ENCODE measurements at regions not wholly inside any gene's neighbourhood (a gene's known extent, or its start where the extent isn't known, plus 50 kb on each side); places are given as distances from the start of the nearest gene placed in this dataset.

DNA sequence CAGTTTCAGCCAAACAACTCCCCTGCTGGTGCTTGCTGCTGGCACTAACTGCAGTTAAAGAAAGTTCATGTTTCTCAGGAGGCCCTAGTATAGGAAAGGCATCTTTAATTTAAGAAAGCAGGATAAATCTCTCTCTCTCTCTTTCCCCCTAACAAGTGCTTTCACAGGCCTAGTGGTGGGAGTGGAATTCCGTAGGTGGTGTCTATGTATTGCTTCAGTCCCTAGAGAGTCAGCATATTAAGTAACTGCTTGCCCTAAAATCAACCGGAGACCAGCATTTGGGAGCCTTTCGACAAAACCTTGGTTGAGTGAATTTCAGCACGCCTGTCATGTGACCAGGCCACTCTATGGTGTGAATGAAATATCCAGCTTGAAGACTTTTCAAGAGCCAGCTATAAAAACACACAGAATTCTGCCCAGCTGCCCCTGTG is 169.2 kb upstream of the TGFBR2 start:
- POLR2A ChIA-PET, result no interaction called here
- TF ChIP-seq, protein P1, sequence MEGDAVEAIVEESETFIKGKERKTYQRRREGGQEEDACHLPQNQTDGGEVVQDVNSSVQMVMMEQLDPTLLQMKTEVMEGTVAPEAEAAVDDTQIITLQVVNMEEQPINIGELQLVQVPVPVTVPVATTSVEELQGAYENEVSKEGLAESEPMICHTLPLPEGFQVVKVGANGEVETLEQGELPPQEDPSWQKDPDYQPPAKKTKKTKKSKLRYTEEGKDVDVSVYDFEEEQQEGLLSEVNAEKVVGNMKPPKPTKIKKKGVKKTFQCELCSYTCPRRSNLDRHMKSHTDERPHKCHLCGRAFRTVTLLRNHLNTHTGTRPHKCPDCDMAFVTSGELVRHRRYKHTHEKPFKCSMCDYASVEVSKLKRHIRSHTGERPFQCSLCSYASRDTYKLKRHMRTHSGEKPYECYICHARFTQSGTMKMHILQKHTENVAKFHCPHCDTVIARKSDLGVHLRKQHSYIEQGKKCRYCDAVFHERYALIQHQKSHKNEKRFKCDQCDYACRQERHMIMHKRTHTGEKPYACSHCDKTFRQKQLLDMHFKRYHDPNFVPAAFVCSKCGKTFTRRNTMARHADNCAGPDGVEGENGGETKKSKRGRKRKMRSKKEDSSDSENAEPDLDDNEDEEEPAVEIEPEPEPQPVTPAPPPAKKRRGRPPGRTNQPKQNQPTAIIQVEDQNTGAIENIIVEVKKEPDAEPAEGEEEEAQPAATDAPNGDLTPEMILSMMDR (IDR thresholded peaks at IDR 0.05; ENCODE audit: insufficient read depth in 1 of 2, low read depth in 1 of 2, low read length in 1 of 2, severe bottlenecking in 1 of 2, unreplicated experiment in 1 of 2), result no peak
- Mint-ChIP-seq H3K27me3 (ENCODE audit: insufficient read depth, unreplicated experiment) (no peaks in the 10 kb centered on the region), H3K27ac (ENCODE audit: unreplicated experiment) (no peak overlapping the region), H3K36me3 (ENCODE audit: insufficient read depth, unreplicated experiment) (no peaks in the 10 kb centered on the region), H3K4me3 (ENCODE audit: unreplicated experiment) (no peak overlapping the region), H3K4me1 (ENCODE audit: low read depth, unreplicated experiment) (peaks cover 21% of the 10 kb centered on the region), H3K9me3 (ENCODE audit: unreplicated experiment) (peaks cover 5% of the 10 kb centered on the region)
- H3K4me3 ChIP-seq (ENCODE audit: low read depth, low read length), result no peak overlapping the region
- no peaks in the 10 kb centered on the region for H3K27me3 ChIP-seq (replicated peaks; ENCODE audit: control insufficient read depth, insufficient read depth, low read length)
- H3K4me1 ChIP-seq, result peaks cover 16% of the 10 kb centered on the region
- CTCF ChIA-PET, result no interaction called here
- H3K9me3 ChIP-seq, result no peaks in the 10 kb centered on the region
- intact Hi-C loops (cut with micrococcal nuclease; ENCODE audit: unreplicated experiment), result loop anchor here (5.0 kb wide), 1 partner anchor 120 kb away; no protein-coding TSS in a partner anchor
- H3K36me3 ChIP-seq (ENCODE audit: control insufficient read depth, insufficient read depth, low read length), result no peaks in the 10 kb centered on the region
- BruUV-seq (replicated peaks), result no TSS peak
- DNase-seq, result no peak

DNA sequence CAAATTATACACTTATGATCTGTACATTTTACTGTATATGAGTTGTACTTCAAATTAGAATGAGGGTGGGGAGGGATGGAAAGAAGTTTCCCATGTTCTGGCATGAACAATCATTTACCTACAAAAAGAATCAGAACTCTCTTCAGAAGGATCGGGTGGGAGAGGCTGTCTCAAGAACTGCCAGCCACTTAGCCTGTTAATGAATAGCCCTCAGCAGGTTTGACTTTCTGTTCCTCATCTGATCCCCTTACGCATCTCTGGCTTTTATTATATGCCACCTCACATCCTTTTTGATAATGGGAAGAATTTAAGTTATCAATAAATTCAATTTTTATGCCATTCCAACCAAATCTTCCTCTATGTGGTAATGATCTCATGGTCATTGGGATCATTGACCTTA is 168.3 kb upstream of the TGFBR2 start:
- H3K4me3 ChIP-seq (ENCODE audit: low read depth, low read length), result no peak overlapping the region
- peaks cover 14% of the 10 kb centered on the region for H3K9me3 Mint-ChIP-seq (ENCODE audit: unreplicated experiment)
- no peak overlapping the region for H3K4me3 Mint-ChIP-seq (ENCODE audit: unreplicated experiment)
- DNase-seq, result no peak
- CTCF ChIA-PET, result no interaction called here
- peaks cover 21% of the 10 kb centered on the region for H3K4me1 Mint-ChIP-seq (ENCODE audit: low read depth, unreplicated experiment)
- H3K27me3 ChIP-seq (replicated peaks; ENCODE audit: control insufficient read depth, insufficient read depth, low read length), result no peaks in the 10 kb centered on the region
- no TSS peak for BruUV-seq (replicated peaks)
- H3K27ac Mint-ChIP-seq (ENCODE audit: unreplicated experiment), result no peak overlapping the region
- no peaks in the 10 kb centered on the region for H3K36me3 Mint-ChIP-seq (ENCODE audit: insufficient read depth, unreplicated experiment)
- H3K9me3 ChIP-seq, result no peaks in the 10 kb centered on the region
- H3K27me3 Mint-ChIP-seq (ENCODE audit: insufficient read depth, unreplicated experiment), result no peaks in the 10 kb centered on the region
- no peaks in the 10 kb centered on the region for H3K36me3 ChIP-seq (ENCODE audit: control insufficient read depth, insufficient read depth, low read length)
- intact Hi-C loops (cut with micrococcal nuclease; ENCODE audit: unreplicated experiment), result loop anchor here (5.0 kb wide), 1 partner anchor 121 kb away; no protein-coding TSS in a partner anchor
- H3K4me1 ChIP-seq, result peaks cover 16% of the 10 kb centered on the region
- TF ChIP-seq, protein P1 (IDR thresholded peaks at IDR 0.05; ENCODE audit: insufficient read depth in 1 of 2, low read depth in 1 of 2, low read length in 1 of 2, severe bottlenecking in 1 of 2, unreplicated experiment in 1 of 2), result no peak
- POLR2A ChIA-PET, result no interaction called here

DNA sequence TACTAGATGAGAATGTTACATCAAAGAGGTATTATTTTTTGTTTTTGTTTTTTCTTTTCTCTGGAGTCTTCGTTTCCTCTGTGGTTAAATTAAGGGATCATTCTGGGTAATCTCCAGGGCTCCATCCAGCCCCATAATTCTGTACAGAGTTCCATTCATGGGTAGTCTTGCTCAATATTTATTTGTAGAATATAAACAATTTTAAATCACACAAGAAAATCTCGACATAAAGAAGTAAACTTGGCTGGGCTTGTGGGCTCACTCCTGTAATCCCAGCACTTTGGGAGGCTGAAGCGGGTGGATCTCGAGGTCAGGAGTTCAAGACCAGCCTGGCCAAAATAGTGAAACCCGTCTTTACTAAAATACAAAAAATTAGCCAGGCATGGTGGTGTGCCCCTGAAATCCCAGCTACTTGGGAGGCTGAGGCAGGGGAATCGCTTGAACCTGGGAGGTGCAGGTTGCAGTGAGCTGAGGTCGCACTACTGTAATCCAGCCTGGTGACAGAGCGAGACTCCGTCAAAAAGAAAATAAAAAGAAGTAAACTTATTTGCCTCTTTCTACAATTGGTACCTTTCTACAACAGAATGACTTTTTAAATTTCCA is 166.8 kb upstream of the TGFBR2 start:
- intact Hi-C loops (cut with micrococcal nuclease; ENCODE audit: unreplicated experiment), result loop anchor here (1.0 to 10.0 kb wide), 4 partner anchors 122 to 253 kb away; no protein-coding TSS in a partner anchor
- Mint-ChIP-seq H3K9me3 (ENCODE audit: unreplicated experiment) (peaks cover 15% of the 10 kb centered on the region), H3K27me3 (ENCODE audit: insufficient read depth, unreplicated experiment) (no peaks in the 10 kb centered on the region), H3K27ac (ENCODE audit: unreplicated experiment) (no peak overlapping the region), H3K4me1 (ENCODE audit: low read depth, unreplicated experiment) (peaks cover 21% of the 10 kb centered on the region), H3K4me3 (ENCODE audit: unreplicated experiment) (no peak overlapping the region), H3K36me3 (ENCODE audit: insufficient read depth, unreplicated experiment) (no peaks in the 10 kb centered on the region)
- DNase-seq, result no peak
- Histone ChIP-seq H3K27me3 (replicated peaks; ENCODE audit: control insufficient read depth, insufficient read depth, low read length) (no peaks in the 10 kb centered on the region), H3K4me3 (ENCODE audit: low read depth, low read length) (no peak overlapping the region), H3K4me1 (peaks cover 16% of the 10 kb centered on the region), H3K36me3 (ENCODE audit: control insufficient read depth, insufficient read depth, low read length) (no peaks in the 10 kb centered on the region), H3K9me3 (no peaks in the 10 kb centered on the region)
- ChIA-PET POLR2A (no interaction called here), CTCF (no interaction called here)
- TF ChIP-seq, protein P1 (IDR thresholded peaks at IDR 0.05; ENCODE audit: insufficient read depth in 1 of 2, low read depth in 1 of 2, low read length in 1 of 2, severe bottlenecking in 1 of 2, unreplicated experiment in 1 of 2), result no peak
- no TSS peak for BruUV-seq (replicated peaks)

Measured in Caco-2 (cell line).